K562 (cell line): ENCODE measurements at regions not wholly inside any gene's neighbourhood (a gene's known extent, or its start where the extent isn't known, plus 50 kb on each side); places are given as distances from the start of the nearest gene placed in this dataset.

Experiments
- ATAC-seq: fragments of 200-7000 bp; cut with Tn5 transposase; 3 replicates; pipeline ENCODE4 v1.9.1; 2020; ENCODE audit warnings: moderate library complexity
- BruUV-seq: library from RNA; stranded (reverse); fragments of 400-500 nt; replicated peaks from 2 replicates; lab custom pipeline; 2021; lab: Mats Ljungman, UMichigan
- CTCF ChIA-PET: fragments of 300-600 bp; formaldehyde crosslinking; extraction: SDS; loops from one replicate; lab custom pipeline; 2021; ENCODE audit warnings: low intra/inter-chr PET ratio; lab: Yijun Ruan, JAX
- POLR2A ChIA-PET: fragments of 300-600, 350-650 bp; sonication (Branson Sonifier 250); formaldehyde crosslinking; extraction: SDS; loops from one replicate; lab custom pipeline; 2021; ENCODE audit warnings: antibody characterized with exemption, inconsistent platforms; lab: Yijun Ruan, JAX
- DNase-seq, 4 experiments: peaks; one replicate each; pipeline versions ENCODE4 v3.0.0 to v3.0.0-alpha.2; 2011 to 2018; ENCODE audit warnings: low spot score in 3 of 4, mixed read lengths in 3 of 4; ENCODE audit errors: extremely low read depth in 1 of 4
- FAIRE-seq: peaks from 2 replicates; lab custom pipeline; 2011; peaks lifted over from hg19 to GRCh38; lab: Jason Lieb, UNC
- H2AFZ ChIP-seq: 2 replicates; pipeline ENCODE4 v1.6.0; 2011; ENCODE audit warnings: low read depth, low read length, control low read depth, inconsistent platforms
- H3K27ac ChIP-seq: fragments of 200-600 bp; 3 replicates; pipeline ENCODE4 v1.8.0; 2011; ENCODE audit warnings: low read depth, mild to moderate bottlenecking, control low read depth, inconsistent platforms, low read length, moderate library complexity, mixed read lengths; ENCODE audit errors: extremely low read depth
- H3K27me3 ChIP-seq, 2 experiments: fragments of 300-600 bp in 1 of 2; 2 replicates in 1 of 2; 3 replicates in 1 of 2; pipeline versions ENCODE4 v1.6.0 to v1.8.0; 2011; ENCODE audit warnings: inconsistent platforms in 2 of 2, low read length in 2 of 2, mild to moderate bottlenecking in 1 of 2, mixed read lengths in 1 of 2, moderate library complexity in 1 of 2; ENCODE audit not compliant: control insufficient read depth in 2 of 2, insufficient read depth in 2 of 2
- H3K36me3 ChIP-seq: fragments of 300-600 bp; 3 replicates; pipeline ENCODE4 v1.8.0; 2011; ENCODE audit warnings: mild to moderate bottlenecking, low read length, inconsistent platforms; ENCODE audit not compliant: control insufficient read depth, insufficient read depth
- H3K4me1 ChIP-seq, 2 experiments: fragments of 200-600 bp in 1 of 2; replicated peaks in 1 of 2; 2 replicates in 1 of 2; 3 replicates in 1 of 2; pipeline versions ENCODE4 v1.5.1 to v1.8.0; 2011; ENCODE audit warnings: inconsistent platforms in 2 of 2, low read length in 2 of 2, mild to moderate bottlenecking in 1 of 2, mixed read lengths in 1 of 2, moderate library complexity in 1 of 2; ENCODE audit not compliant: control insufficient read depth in 2 of 2, insufficient read depth in 2 of 2
- H3K4me2 ChIP-seq: 2 replicates; pipeline ENCODE4 v1.6.1; 2011; ENCODE audit warnings: low read length, control low read depth, inconsistent platforms, mixed read lengths; ENCODE audit not compliant: insufficient read depth
- H3K4me3 ChIP-seq: fragments of 200-600 bp; sonication (generic), shearing (Covaris generic); 2 replicates; pipeline ENCODE4 v1.5.1; 2016; ENCODE audit warnings: control low read depth, inconsistent platforms
- H3K79me2 ChIP-seq: fragments of 200-600 bp; 3 replicates; pipeline ENCODE4 v1.8.0; 2011; ENCODE audit warnings: low read length, inconsistent platforms; ENCODE audit not compliant: control insufficient read depth, insufficient read depth
- H3K9ac ChIP-seq, 2 experiments: 2 replicates each; pipeline versions ENCODE4 v1.6.0 to v1.6.1; 2011; ENCODE audit warnings: low read depth in 2 of 2, low read length in 2 of 2, control low read depth in 1 of 2, inconsistent platforms in 1 of 2, mild to moderate bottlenecking in 1 of 2, mixed read lengths in 1 of 2; ENCODE audit not compliant: insufficient read depth in 1 of 2
- H3K9me1 ChIP-seq: one replicate; pipeline ENCODE4 v1.6.0; 2011; ENCODE audit warnings: inconsistent platforms, mild to moderate bottlenecking, low read length, moderate library complexity; ENCODE audit not compliant: control insufficient read depth, insufficient read depth
- H3K9me3 ChIP-seq: replicated peaks from 2 replicates; pipeline ENCODE4 v1.5.1; 2011; ENCODE audit warnings: low read depth, low read length, inconsistent platforms; ENCODE audit not compliant: control insufficient read depth, insufficient read depth
- H4K20me1 ChIP-seq: replicated peaks from 2 replicates; pipeline ENCODE4 v1.6.1; 2011; ENCODE audit warnings: low read length, inconsistent platforms, mixed read lengths; ENCODE audit not compliant: control insufficient read depth, insufficient read depth
- ARID3B ChIP-seq: fragments of 250-450 bp; sonication (Bioruptor Pico); IDR thresholded peaks from 2 replicates; pipeline ENCODE4 v1.4.0; 2020; ENCODE audit warnings: borderline replicate concordance
- JUND ChIP-seq, 2 experiments: IDR thresholded peaks; 2 replicates in 1 of 2; 3 replicates in 1 of 2; pipeline ENCODE4 v1.6.1; 2011; ENCODE audit warnings: borderline replicate concordance in 2 of 2, low read depth in 2 of 2, low read length in 2 of 2, improper control_type of control experiment in 1 of 2, missing biosample characterization in 1 of 2, missing genetic modification characterization in 1 of 2, missing genetic modification reagents in 1 of 2
- L3MBTL2 ChIP-seq: fragments of 450-650 bp; IDR thresholded peaks from 2 replicates; pipeline ENCODE4 v1.6.1; 2016; ENCODE audit warnings: mild to moderate bottlenecking, moderate library complexity
- SMC3 ChIP-seq: conservative IDR thresholded peaks from 2 replicates; pipeline ENCODE4 v1.6.1; 2011; ENCODE audit warnings: low read depth, low read length, improper control_type of control experiment; ENCODE audit not compliant: insufficient read depth
- TRIM28 ChIP-seq: fragments of 450-650 bp; IDR thresholded peaks from 2 replicates; pipeline ENCODE4 v1.6.1; 2017
- WGBS: fragments of 100-300 bp; shearing (Covaris generic); methylation state at CpG from one replicate; pipeline ENCODE4 v1.1.6; 2016; ENCODE audit warnings: low coverage, mixed read lengths; ENCODE audit not compliant: insufficient coverage; ENCODE audit errors: missing lambda C conversion rate; 5-methylcytosine and 5-hydroxymethylcytosine counted together
- in situ Hi-C: fragments of 300-500 bp; cut with MboI; formaldehyde crosslinking; loops from 4 replicates; pipeline ENCODE4 v1.15.0; 2018; ENCODE audit warnings: inconsistent platforms, mixed read lengths
- intact Hi-C: fragments of 100-400 bp; cut with micrococcal nuclease; formaldehyde crosslinking; loops from 2 replicates; pipeline ENCODE4 v1.14.2; 2022

GRCh38 chr17:27368980-27369379 is 75.1 kb downstream of the WSB1 start:
- BruUV-seq: no TSS peak
- peak; percentile 76 for ATAC-seq
- peak overlapping the region; percentile 33 for H2AFZ ChIP-seq
- H3K4me1 ChIP-seq: peaks cover 21 to 25% of the 10 kb centered on the region in 2 experiments
- FAIRE-seq: peak; percentile 56
- 24% methylated on average over 4 of the region's 4 CpGs for WGBS
- intact Hi-C loops: loop anchor here (5.0 kb wide), 1 partner anchor 88 kb away; the partner anchor contains the start of gene KSR1
- peak in 1 of 4 experiments; percentile 61 for DNase-seq
- no peaks in the 10 kb centered on the region for H3K79me2 ChIP-seq
- H3K4me2 ChIP-seq: peak overlapping the region; percentile 9; the same call in 1 of the 2 replicates
- peak overlapping the region in 1 of 2 experiments; percentile 8; a peak in 1 of 4 replicates for H3K9ac ChIP-seq
- H3K4me3 ChIP-seq: no peak overlapping the region
- CTCF ChIA-PET: no interaction called here
- in situ Hi-C loops: no loop called here
- POLR2A ChIA-PET: interaction anchor here (0.5 to 1.1 kb wide), 4 partner anchors 9 to 98 kb away, joined by 3 to 4 read pairs (median 3); no protein-coding TSS in a partner anchor
- TF ChIP-seq ARID3B (no peak), SMC3 (no peak), L3MBTL2 (peak; percentile 22; the same call in 1 of the 2 replicates), JUND (IDR thresholded peaks at IDR 0.05; ENCODE audit: borderline replicate concordance, low read depth, low read length) (no peak), JUND (tag; IDR thresholded peaks at IDR 0.05; ENCODE audit: borderline replicate concordance, low read depth, low read length) (no peak), TRIM28 (no peak)
- no peaks in the 10 kb centered on the region for H3K9me1 ChIP-seq
- H3K36me3 ChIP-seq: no peaks in the 10 kb centered on the region
- no peaks in the 10 kb centered on the region for H4K20me1 ChIP-seq
- H3K27me3 ChIP-seq: no peaks in the 10 kb centered on the region
- no peak overlapping the region; the same call in 2 of the 3 replicates for H3K27ac ChIP-seq
- H3K9me3 ChIP-seq: peaks cover 8% of the 10 kb centered on the region; the same call in 1 of the 2 replicates
